PFSK-1 (cell line): ENCODE measurements at regions not wholly inside any gene's neighbourhood (a gene's known extent, or its start where the extent isn't known, plus 50 kb on each side); places are given as distances from the start of the nearest gene placed in this dataset.

Experiments used
- FOXP2 ChIP-seq: optimal IDR thresholded peaks from 2 replicates; pipeline ENCODE3; 2011; ENCODE audit warnings: borderline replicate concordance, control low read depth, inconsistent platforms; ENCODE audit not compliant: insufficient read depth; ENCODE audit errors: extremely low read length, extremely low read depth
- POLR2AphosphoS5 ChIP-seq: IDR thresholded peaks from 2 replicates; pipeline ENCODE4 v1.6.1; 2012; ENCODE audit warnings: low read depth, mild to moderate bottlenecking, control low read depth, low read length, moderate library complexity
- REST ChIP-seq, 2 experiments: IDR thresholded peaks; 2 replicates each; pipeline versions ENCODE4 v1.6.1 to v1.8.0; 2011 to 2012; ENCODE audit warnings: low read depth in 2 of 2, low read length in 2 of 2, control low read depth in 1 of 2, inconsistent platforms in 1 of 2, mild to moderate bottlenecking in 1 of 2, moderate library complexity in 1 of 2; ENCODE audit not compliant: insufficient read depth in 1 of 2
- SIN3A ChIP-seq: IDR thresholded peaks from 2 replicates; pipeline ENCODE4 v1.6.1; 2012; ENCODE audit warnings: mild to moderate bottlenecking, low read length, moderate library complexity, borderline replicate concordance; ENCODE audit not compliant: insufficient read depth
- TAF1 ChIP-seq: IDR thresholded peaks from 2 replicates; pipeline ENCODE4 v1.6.1; 2012; ENCODE audit warnings: low read length, control low read depth, borderline replicate concordance; ENCODE audit not compliant: insufficient read depth

GRCh38 chr3:81268526-81268925 is 492.9 kb downstream of the GBE1 start:
- no peak for TF ChIP-seq FOXP2
- no peak for TF ChIP-seq REST (IDR thresholded peaks at IDR 0.05; ENCODE audit: insufficient read depth in 1 of 2, low read depth in 2 of 2, low read length in 2 of 2)
- TF ChIP-seq SIN3A: no peak
- no peak for TF ChIP-seq POLR2AphosphoS5
- no peak for TF ChIP-seq TAF1

- TF ChIP-seq FOXP2 (no peak), POLR2AphosphoS5 (no peak), REST (IDR thresholded peaks at IDR 0.05; ENCODE audit: insufficient read depth in 1 of 2, low read depth in 2 of 2, low read length in 2 of 2) (no peak), TAF1 (no peak)
These were observed 499.4 kb downstream of the GBE1 start for GRCh38 chr3:81261996-81262395.

DNA sequence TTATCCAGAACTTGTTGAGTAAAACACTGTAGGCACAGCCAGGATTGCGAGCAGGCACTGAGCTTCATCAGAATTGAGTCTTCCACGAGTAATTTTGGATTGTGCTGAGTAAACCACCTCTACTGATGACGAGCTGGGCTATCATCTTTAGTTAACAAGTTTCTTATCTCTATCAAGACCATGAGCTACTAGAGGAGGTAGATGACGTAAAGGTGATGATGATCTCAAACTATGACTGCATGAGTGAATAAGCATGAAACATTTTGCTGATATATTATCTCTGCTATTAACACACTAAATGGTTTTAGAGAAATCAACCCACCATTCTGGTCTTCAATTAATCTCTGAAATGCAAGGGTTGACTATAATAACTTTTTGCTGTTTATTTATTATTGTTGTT is 506.0 kb downstream of the GBE1 start:
- TF ChIP-seq SIN3A (no peak), POLR2AphosphoS5 (no peak), REST (IDR thresholded peaks at IDR 0.05; ENCODE audit: insufficient read depth in 1 of 2, low read depth in 2 of 2, low read length in 2 of 2) (no peak), FOXP2 (no peak), TAF1 (no peak)

GRCh38 chr3:81251096-81251495 is 510.3 kb downstream of the GBE1 start:
- TF ChIP-seq TAF1: no peak
- no peak for TF ChIP-seq FOXP2
- TF ChIP-seq REST (IDR thresholded peaks at IDR 0.05; ENCODE audit: insufficient read depth in 1 of 2, low read depth in 2 of 2, low read length in 2 of 2): no peak
- no peak for TF ChIP-seq POLR2AphosphoS5
- TF ChIP-seq SIN3A: no peak

- no peak for TF ChIP-seq FOXP2
- no peak for TF ChIP-seq TAF1
- TF ChIP-seq REST (IDR thresholded peaks at IDR 0.05; ENCODE audit: insufficient read depth in 1 of 2, low read depth in 2 of 2, low read length in 2 of 2): no peak
- no peak for TF ChIP-seq SIN3A
- no peak for TF ChIP-seq POLR2AphosphoS5
These were observed 511.9 kb downstream of the GBE1 start for GRCh38 chr3:81249540-81250029.
